H9 (cell line): ENCODE measurements at regions not wholly inside any gene's neighbourhood (a gene's known extent, or its start where the extent isn't known, plus 50 kb on each side); places are given as distances from the start of the nearest gene placed in this dataset.
A peak's percentile ranks its signal among the peaks of the same experiment; 100 is the strongest.

Experiments
- DNase-seq: peaks from one replicate; pipeline ENCODE4 v3.0.0-alpha.2; 2017
- H2AFZ ChIP-seq: one replicate; pipeline ENCODE4 v1.6.1; 2013; ENCODE audit warnings: mild to moderate bottlenecking, low read length, control low read depth, moderate library complexity
- H2AK5ac ChIP-seq: 2 replicates; pipeline ENCODE4 v1.6.1; 2013; ENCODE audit warnings: low read length, control low read depth, mixed read lengths; ENCODE audit not compliant: insufficient read length
- H2BK120ac ChIP-seq: one replicate; pipeline ENCODE4 v1.6.1; 2013; ENCODE audit warnings: low read depth, mild to moderate bottlenecking, low read length, control low read depth, inconsistent platforms; ENCODE audit not compliant: poor library complexity, severe bottlenecking
- H2BK12ac ChIP-seq: 2 replicates; pipeline ENCODE4 v1.6.1; 2013; ENCODE audit warnings: low read length, control low read depth, mixed read lengths, low read depth; ENCODE audit not compliant: insufficient read length
- H2BK15ac ChIP-seq: 2 replicates; pipeline ENCODE4 v1.6.1; 2013; ENCODE audit warnings: low read depth, low read length, control low read depth
- H2BK20ac ChIP-seq: one replicate; pipeline ENCODE4 v1.6.1; 2013; ENCODE audit warnings: low read depth, mild to moderate bottlenecking, low read length, control low read depth, inconsistent platforms; ENCODE audit not compliant: poor library complexity, severe bottlenecking
- H2BK5ac ChIP-seq: 2 replicates; pipeline ENCODE4 v1.6.1; 2013; ENCODE audit warnings: low read length, control low read depth, mixed read lengths; ENCODE audit not compliant: insufficient read length
- H3K14ac ChIP-seq: 2 replicates; pipeline ENCODE4 v1.6.1; 2013; ENCODE audit warnings: low read length, control low read depth; ENCODE audit not compliant: insufficient read depth
- H3K18ac ChIP-seq: 2 replicates; pipeline ENCODE4 v1.6.1; 2013; ENCODE audit warnings: low read depth, mild to moderate bottlenecking, mixed read lengths, low read length, control low read depth; ENCODE audit not compliant: insufficient read length
- H3K23ac ChIP-seq: 2 replicates; pipeline ENCODE4 v1.6.1; 2013; ENCODE audit warnings: low read length, control low read depth, mixed read lengths, low read depth; ENCODE audit not compliant: insufficient read length
- H3K23me2 ChIP-seq: 2 replicates; pipeline ENCODE4 v1.6.1; 2013; ENCODE audit warnings: low read depth, mild to moderate bottlenecking, mixed read lengths, low read length, control low read depth; ENCODE audit not compliant: insufficient read length, poor library complexity, severe bottlenecking
- H3K27ac ChIP-seq: 2 replicates; pipeline ENCODE4 v1.5.1; 2013; ENCODE audit warnings: low read length, control low read depth, mixed read lengths, low read depth; ENCODE audit not compliant: insufficient read length
- H3K27me3 ChIP-seq: 2 replicates; pipeline ENCODE4 v1.6.1; 2013; ENCODE audit warnings: low read length, control low read depth, inconsistent platforms; ENCODE audit not compliant: insufficient read depth
- H3K4ac ChIP-seq: 2 replicates; pipeline ENCODE4 v1.6.1; 2013; ENCODE audit warnings: low read depth, mild to moderate bottlenecking, control low read depth, inconsistent platforms, low read length, moderate library complexity
- H3K4me1 ChIP-seq: 2 replicates; pipeline ENCODE4 v1.6.1; 2013; ENCODE audit warnings: low read length, control low read depth, inconsistent platforms; ENCODE audit not compliant: insufficient read depth
- H3K4me2 ChIP-seq: 2 replicates; pipeline ENCODE4 v1.6.1; 2013; ENCODE audit warnings: low read length, control low read depth, mixed read lengths; ENCODE audit not compliant: insufficient read length, insufficient read depth
- H3K56ac ChIP-seq: 2 replicates; pipeline ENCODE4 v1.6.1; 2013; ENCODE audit warnings: low read depth, mild to moderate bottlenecking, mixed read lengths, low read length, control low read depth; ENCODE audit not compliant: insufficient read length
- H3K79me1 ChIP-seq: 2 replicates; pipeline ENCODE4 v1.6.1; 2013; ENCODE audit warnings: low read depth, mild to moderate bottlenecking, moderate library complexity, low read length, control low read depth, inconsistent platforms; ENCODE audit not compliant: insufficient read depth, poor library complexity, severe bottlenecking
- H3K79me2 ChIP-seq: 2 replicates; pipeline ENCODE4 v1.6.1; 2013; ENCODE audit warnings: low read length, control low read depth, inconsistent platforms; ENCODE audit not compliant: insufficient read depth
- H3K9ac ChIP-seq: 2 replicates; pipeline ENCODE4 v1.6.1; 2013; ENCODE audit warnings: low read length, control low read depth, mixed read lengths; ENCODE audit not compliant: insufficient read length; ENCODE audit errors: extremely low read depth
- H3K9me3 ChIP-seq: one replicate; pipeline ENCODE4 v1.6.1; 2013; ENCODE audit warnings: low read depth, low read length, inconsistent platforms; ENCODE audit not compliant: control insufficient read depth
- H3T11ph ChIP-seq: one replicate; pipeline ENCODE4 v1.6.1; 2013; ENCODE audit warnings: mild to moderate bottlenecking, low read length, control low read depth, inconsistent platforms
- H4K20me1 ChIP-seq: one replicate; pipeline ENCODE4 v1.6.1; 2013; ENCODE audit not compliant: control insufficient read depth, insufficient read length, insufficient read depth
- H4K5ac ChIP-seq: 2 replicates; pipeline ENCODE4 v1.6.1; 2013; ENCODE audit warnings: low read depth, mild to moderate bottlenecking, mixed read lengths, low read length, control low read depth; ENCODE audit not compliant: insufficient read length
- H4K8ac ChIP-seq: replicated peaks from 2 replicates; pipeline ENCODE4 v1.6.1; 2013; ENCODE audit warnings: low read length, control low read depth, mixed read lengths, low read depth; ENCODE audit not compliant: insufficient read length
- H4K91ac ChIP-seq: 2 replicates; pipeline ENCODE4 v1.6.1; 2013; ENCODE audit warnings: low read depth, mild to moderate bottlenecking, moderate library complexity, mixed read lengths, low read length, control low read depth; ENCODE audit not compliant: insufficient read length
- H3K27ac Mint-ChIP-seq, 3 experiments: 2 replicates in 2 of 3; 3 replicates in 1 of 3; pipeline ENCODE4 v1.8.0; 2020 to 2021; ENCODE audit warnings: mixed read lengths in 3 of 3, mild to moderate bottlenecking in 1 of 3, moderate library complexity in 1 of 3
- H3K27me3 Mint-ChIP-seq: 2 replicates; pipeline ENCODE4 v1.8.0; 2021; ENCODE audit warnings: low read depth, mild to moderate bottlenecking, moderate library complexity, mixed read lengths
- H3K36me3 Mint-ChIP-seq, 3 experiments: 2 replicates in 2 of 3; 3 replicates in 1 of 3; pipeline ENCODE4 v1.8.0; 2020 to 2021; ENCODE audit warnings: low read depth in 3 of 3, mixed read lengths in 3 of 3; ENCODE audit not compliant: insufficient read depth in 1 of 3
- H3K4me1 Mint-ChIP-seq, 2 experiments: 2 replicates each; pipeline ENCODE4 v1.8.0; 2020; ENCODE audit warnings: mixed read lengths in 2 of 2
- H3K4me3 Mint-ChIP-seq, 2 experiments: 2 replicates in 1 of 2; 3 replicates in 1 of 2; pipeline ENCODE4 v1.8.0; 2020 to 2021; ENCODE audit warnings: mild to moderate bottlenecking in 2 of 2, mixed read lengths in 2 of 2, moderate library complexity in 1 of 2
- H3K9me3 Mint-ChIP-seq, 2 experiments: 2 replicates in 1 of 2; 3 replicates in 1 of 2; pipeline ENCODE4 v1.8.0; 2020; ENCODE audit warnings: mild to moderate bottlenecking in 2 of 2, mixed read lengths in 2 of 2, moderate library complexity in 1 of 2
- CTCF ChIP-seq: fragments of 200-600 bp; sonication (generic); conservative IDR thresholded peaks from 3 replicates; pipeline ENCODE4 v1.8.0; 2021; ENCODE audit warnings: antibody characterized with exemption, mild to moderate bottlenecking
- WGBS: extraction: QIAGEN DNeasy Blood & Tissue Kit; methylation state at CpG from one replicate; pipeline ENCODE4 v1.1.7; 2013; ENCODE audit warnings: missing lambda C conversion rate, low lambda C conversion rate, mixed read lengths; ENCODE audit not compliant: insufficient read length; ENCODE audit errors: extremely low coverage; 5-methylcytosine and 5-hydroxymethylcytosine counted together

GRCh38 chr12:29991924-29992323 is 208.2 kb upstream of the TMTC1 start:
- H3K18ac ChIP-seq = no peak overlapping the region
- H2AFZ ChIP-seq = no peak overlapping the region
- no peak overlapping the region for H3K9ac ChIP-seq
- H3K4me1 ChIP-seq = no peaks in the 10 kb centered on the region
- no peaks in the 10 kb centered on the region for H3K23me2 ChIP-seq
- Mint-ChIP-seq H3K9me3 (peaks cover 6 to 14% of the 10 kb centered on the region in 2 experiments; a peak in 3 of 5 replicates), H3K36me3 (peaks cover 0 to 9% (median 0%) of the 10 kb centered on the region in 3 experiments; a peak in 2 of 7 replicates), H3K27me3 (no peaks in the 10 kb centered on the region), H3K4me3 (no peak overlapping the region), H3K4me1 (peaks cover 4 to 5% of the 10 kb centered on the region in 2 experiments; a peak in 2 of 4 replicates), H3K27ac (0 out of 7 replicates have a peak overlapping the region, but pooled peaks of 1 of the 3 experiments have one; percentile 7)
- H3K9me3 ChIP-seq = no peaks in the 10 kb centered on the region
- no peaks in the 10 kb centered on the region for H4K20me1 ChIP-seq
- H3K4ac ChIP-seq = no peak overlapping the region
- H3K23ac ChIP-seq = no peak overlapping the region
- H3K27ac ChIP-seq = no peak overlapping the region
- DNase-seq = no peak
- TF ChIP-seq CTCF = no peak
- H3K14ac ChIP-seq = no peak overlapping the region
- no peak overlapping the region for H2BK5ac ChIP-seq
- no peaks in the 10 kb centered on the region for H3K79me1 ChIP-seq
- H3K27me3 ChIP-seq = no peaks in the 10 kb centered on the region
- H4K5ac ChIP-seq = no peak overlapping the region
- no peaks in the 10 kb centered on the region for H3K79me2 ChIP-seq
- H4K91ac ChIP-seq = no peak overlapping the region
- no peak overlapping the region for H2BK20ac ChIP-seq
- no peak overlapping the region for H3K4me2 ChIP-seq
- H2AK5ac ChIP-seq = no peak overlapping the region
- no peak overlapping the region for H2BK15ac ChIP-seq
- WGBS = no CpG with 5 or more reads among the region's 2 CpGs
- no peak overlapping the region for H2BK120ac ChIP-seq
- H2BK12ac ChIP-seq = no peak overlapping the region
- H3K56ac ChIP-seq = no peak overlapping the region
- H3T11ph ChIP-seq = no peak overlapping the region
- no peak overlapping the region for H4K8ac ChIP-seq
